ENCODE measurements at regions not wholly inside any gene's neighbourhood (a gene's known extent, or its start where the extent isn't known, plus 50 kb on each side); places are given as distances from the start of the nearest gene placed in this dataset.
"Not testable (repeated sequence)": the region's sequence is repeated elsewhere in the genome, so short reads cannot be mapped to it uniquely, and the experiment has no call there.

DNA sequence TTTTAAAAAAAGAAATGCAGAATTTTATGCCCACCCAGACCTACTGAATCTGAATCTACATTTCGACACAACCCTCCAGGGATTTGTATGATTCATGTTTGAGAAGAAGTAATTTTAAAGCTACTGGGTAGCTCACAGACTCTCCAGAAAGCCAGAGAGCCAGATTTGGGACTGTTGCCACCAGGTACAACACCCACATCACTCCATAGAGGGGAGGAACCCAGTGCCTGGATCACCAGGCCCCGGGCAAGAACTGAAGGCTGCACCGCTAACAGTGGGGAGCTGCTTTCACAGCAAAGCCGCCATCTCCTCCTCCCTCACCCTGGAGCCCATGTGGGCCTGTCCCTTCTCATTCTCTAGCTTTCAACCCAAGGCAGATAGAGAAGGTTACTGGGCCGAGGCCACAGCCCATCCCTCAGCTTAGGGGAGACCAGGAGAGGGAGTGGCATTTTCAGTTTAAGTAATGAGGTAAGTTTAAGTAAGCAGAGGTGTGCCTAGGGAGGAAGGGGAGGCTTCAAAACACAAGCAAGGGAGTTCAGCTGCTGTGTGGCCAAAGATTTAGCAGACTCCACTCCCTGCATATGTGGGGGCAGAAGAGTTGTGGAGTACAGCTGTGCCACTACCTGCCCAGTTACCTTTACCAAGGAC is 109.8 kb downstream of the IL12A start:
- DNase-seq, result no peak

DNA sequence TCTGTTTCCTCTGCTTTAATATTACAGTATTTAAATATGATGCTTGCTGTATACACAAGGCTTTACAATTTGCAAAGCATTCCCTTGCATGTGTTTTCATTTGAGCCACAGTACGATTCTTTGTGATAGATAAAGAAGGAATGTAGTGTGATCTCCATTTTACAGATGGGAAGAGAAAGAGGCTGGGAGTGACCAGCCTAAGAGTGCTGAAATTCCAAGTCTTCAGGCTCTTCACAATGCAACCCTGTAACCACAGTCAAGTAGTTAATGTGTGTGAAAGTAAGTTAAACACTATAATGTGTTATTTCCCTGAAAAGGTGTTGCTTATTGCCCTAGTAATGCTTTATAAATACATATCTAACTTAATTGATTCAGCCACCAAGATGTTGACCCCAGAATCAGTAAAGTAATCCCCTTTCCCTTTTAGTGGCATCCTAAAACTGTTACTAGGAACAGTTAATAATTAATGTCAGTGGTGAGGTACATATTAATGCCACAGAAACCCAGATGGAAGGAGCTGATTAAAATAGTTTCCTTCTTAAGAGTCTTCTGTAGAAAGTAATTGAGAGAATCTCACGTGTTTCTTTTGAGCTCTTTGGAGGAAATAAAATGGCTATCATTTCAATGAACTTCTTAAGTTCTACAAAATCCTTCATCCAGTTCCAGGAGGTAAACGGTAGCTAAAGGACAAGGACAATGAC is 110.4 kb downstream of the IL12A start:
- no peak for DNase-seq

DNA sequence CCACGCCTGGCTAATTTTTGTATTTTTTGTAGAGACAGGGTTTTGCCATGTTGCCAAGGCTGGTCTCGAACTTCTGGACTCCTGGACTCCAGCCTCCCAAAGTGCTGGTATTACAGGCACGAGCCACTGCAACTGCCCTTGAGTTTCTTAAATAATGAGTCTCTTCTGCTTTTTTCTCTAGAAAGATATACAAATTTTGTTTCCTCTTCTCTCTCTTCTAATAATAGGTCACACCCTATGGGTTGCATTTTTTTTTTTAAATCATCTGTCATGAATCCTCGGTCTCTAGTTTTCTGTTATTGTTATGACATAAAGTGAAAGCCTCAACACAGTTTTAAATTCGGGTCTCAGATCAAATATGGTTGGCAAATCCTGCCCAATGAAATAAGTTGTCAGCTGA is 111.2 kb downstream of the IL12A start:
- no peak for DNase-seq

DNA sequence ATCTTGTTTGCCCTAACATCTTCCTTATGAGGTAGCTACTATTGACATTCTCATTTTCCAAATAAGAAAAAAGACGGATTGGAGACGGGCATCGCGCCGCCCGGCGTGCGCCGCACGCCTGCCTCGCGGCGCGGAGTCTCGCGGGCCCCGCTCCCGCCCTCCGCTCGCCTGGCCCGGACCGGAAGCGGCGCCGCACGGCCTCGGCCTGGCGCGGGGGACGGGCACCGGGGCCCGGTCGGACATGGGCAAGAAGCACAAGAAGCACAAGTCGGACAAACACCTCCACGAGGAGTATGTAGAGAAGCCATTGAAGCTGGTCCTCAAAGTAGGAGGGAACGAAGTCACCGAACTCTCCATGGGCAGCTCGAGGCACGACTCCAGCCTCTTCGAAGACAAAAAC is 112.0 kb downstream of the IL12A start:
- DNase-seq, result no peak

DNA sequence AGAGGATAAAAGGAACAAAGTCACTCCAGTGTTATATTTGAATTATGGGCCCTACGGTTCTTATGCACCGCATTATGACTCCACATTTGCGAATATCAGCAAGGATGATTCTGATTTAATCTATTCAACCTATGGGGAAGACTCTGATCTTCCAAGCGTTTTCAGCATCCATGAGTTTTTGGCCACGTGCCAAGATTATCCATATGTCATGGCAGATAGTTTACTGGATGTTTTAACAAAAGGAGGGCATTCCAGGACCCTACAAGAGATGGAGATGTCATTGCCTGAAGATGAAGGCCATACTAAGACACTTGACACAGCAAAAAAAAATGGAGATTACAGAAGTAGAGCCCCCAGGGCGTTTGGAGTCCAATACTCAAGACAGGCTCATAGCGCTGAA is 113.4 kb downstream of the IL12A start:
- DNase-seq, result not testable (repeated sequence)

DNA sequence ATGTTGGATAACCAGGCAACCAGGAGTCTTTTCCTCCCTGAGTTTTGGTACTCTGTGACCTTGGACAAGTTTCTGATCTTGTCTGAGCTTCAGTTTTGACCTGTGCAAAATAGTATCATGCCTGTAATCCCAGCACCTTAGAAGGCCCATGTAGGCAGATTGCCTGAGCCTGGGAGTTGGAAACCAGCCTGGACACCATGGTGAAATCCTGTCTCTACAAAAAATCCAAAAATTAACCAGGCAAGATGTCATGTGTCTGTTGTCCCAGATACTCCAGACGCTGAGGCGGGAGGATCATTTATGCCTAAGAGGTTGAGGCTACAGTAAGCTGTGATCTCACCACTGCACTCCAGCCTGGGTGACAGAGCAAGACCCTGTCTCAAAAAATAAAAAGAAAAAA is 114.8 kb downstream of the IL12A start:
- DNase-seq, result peak in 2 of 14 donors; percentile 13 to 85

DNA sequence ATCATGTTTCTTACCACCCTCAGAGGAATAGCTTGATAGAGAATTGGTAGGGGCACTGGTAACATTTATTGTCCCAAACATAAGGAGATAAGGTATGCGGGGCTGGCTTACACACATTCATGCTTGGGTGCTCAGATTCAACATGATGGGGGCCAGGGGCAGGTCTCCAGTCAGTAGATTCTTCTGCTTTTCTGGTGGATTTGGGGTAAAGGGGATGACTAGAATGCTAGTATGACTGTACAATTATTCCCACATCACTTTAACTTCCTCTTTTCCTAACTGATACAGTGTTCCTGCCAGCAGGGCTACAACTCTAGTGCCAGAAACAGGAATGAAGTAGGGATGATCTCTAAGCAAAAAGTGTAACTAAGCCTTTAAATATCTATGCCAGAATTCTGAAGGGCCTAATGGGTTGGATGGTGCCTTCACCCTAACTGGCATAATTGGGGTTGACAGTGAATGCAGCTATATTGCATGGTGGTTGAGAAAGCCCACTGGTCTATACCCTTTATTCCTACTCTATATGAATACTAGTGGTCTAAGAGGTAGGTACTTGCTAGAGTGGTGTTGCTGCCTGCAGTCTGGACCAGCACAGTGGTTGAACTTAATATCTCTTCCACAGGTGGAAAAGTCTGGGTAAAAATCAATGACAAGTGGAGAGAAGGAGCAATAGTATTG is 117.4 kb downstream of the IL12A start:
- DNase-seq, result no peak

DNA sequence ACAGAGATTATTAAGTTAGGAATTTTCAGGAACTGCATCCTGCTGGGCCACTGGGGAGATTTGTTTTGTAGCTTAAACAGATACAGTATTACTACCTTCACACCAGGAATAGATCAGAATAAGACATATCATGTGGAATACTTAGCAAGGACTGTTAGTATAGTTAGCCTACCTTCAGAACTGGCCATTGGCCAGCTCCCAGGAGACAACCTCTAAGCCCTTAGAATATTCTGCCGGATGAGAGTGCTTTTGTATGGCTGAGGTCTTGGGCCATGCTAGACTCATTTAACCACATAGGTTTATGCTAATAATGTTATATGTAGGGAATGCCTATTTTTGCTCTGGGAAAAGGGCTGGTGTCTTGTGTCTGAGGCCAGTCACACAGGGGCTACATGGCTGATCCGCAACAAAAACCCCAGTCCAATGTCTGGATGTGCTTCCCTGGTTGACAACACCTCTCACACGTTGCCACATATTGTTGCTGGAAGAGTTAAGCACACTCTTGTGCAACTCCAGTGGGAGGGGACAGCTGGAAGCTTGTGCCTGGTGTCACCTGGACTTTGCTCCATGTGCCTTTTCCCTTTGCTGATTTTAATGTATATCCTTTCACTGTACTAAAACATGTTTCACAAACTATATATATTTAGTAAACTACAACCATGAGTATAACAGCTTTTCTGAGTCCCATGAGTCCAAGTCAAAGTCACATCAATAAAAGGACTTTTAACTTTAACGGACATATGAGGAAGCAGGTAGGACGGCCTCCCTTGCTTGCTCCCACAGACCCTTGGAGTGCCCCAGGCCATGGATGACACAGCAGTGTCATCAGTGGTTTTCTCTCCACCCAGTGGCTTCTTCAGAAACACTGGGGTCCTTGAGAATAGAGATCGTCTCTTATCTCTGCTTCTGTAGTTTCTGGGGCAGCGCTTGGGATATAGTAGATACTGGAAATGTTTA is 118.0 kb upstream of the C3orf80 start:
- DNase-seq, result no peak

DNA sequence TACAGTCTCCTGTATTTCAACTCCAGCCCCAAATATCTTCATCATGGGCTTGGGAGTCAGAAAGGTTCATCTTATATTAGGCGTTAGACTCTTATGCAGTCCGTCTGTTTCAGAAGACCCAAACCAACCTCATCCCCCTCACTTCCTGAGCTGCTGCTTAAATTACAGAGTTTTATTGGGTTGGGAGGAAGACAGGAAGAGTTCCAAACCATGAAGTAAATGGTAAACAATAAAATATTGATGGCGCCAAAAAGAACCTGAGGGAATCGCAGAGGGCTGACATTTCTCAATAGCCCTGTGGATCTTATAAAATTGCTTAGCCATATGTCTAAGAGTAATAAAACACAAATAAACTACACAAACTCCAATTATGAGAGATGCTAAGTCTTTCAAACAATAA is 116.9 kb upstream of the C3orf80 start:
- no peak for DNase-seq

DNA sequence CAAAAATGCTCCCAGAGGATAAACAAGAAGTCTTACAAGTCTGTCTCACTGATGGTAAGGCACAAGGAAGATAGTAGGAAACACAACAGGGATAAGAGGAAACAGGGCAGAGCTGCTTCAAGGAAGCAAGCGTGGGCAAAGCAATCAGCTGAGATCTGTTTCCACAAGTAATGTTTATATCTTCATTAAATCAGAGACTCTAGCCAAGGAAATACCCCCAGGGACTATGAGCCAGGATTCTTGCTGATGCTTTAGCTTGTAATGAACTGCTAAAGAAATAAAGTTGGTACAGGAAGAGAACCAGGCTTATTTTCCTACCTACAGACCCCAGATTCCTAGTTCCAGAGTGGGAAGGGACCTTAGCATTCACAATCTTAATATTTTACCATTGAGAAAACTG is 112.7 kb upstream of the C3orf80 start:
- DNase-seq, result no peak

DNA sequence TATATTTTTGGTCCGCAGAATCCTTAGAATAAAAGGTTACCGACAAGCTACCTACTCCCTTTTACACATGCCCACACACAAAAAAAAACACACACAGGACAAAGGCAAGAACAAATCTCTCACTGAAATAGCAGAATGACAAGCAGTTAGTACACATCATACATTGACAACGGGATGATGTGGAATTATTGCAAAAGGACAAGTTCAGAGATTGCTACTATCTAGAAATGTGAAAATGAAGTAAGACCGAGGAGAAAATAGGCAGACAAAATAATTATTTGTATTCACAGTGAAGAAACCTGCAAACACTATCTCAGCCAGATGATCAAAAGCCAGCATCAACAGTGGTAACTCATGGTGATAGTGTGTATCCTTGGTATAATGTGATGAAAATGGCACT is 112.2 kb upstream of the C3orf80 start:
- DNase-seq, result no peak

DNA sequence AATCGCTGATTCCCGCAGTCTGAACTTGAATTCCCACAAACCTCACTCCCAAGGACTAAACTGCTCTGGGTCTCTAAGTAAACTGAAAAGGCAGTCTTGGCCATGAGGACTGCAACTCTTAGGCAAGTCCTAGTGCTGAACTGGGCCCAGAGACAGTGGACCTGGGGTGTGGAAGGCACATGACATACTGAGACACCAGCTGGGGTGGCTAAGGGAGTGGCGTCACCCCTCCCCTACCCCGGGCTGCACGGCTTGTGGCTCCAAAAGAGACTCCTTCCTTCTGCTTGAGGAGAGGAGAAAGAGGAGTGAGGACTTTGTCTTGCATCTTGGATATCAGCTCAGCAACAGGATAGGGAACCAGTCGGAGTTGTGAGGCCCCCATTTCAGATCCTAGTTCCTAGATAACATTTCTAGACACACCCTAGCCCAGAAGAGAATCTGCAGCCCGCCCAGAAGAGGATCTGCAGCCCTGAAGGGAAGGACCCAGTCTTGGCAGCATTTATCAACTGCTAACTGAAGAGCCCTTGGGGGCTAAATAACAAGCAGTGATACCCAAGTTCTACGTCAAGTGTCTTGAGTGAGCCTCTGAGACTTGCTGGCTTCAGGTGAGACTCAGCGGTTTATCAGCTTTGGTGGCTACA is 110.7 kb upstream of the C3orf80 start:
- no peak for DNase-seq

DNA sequence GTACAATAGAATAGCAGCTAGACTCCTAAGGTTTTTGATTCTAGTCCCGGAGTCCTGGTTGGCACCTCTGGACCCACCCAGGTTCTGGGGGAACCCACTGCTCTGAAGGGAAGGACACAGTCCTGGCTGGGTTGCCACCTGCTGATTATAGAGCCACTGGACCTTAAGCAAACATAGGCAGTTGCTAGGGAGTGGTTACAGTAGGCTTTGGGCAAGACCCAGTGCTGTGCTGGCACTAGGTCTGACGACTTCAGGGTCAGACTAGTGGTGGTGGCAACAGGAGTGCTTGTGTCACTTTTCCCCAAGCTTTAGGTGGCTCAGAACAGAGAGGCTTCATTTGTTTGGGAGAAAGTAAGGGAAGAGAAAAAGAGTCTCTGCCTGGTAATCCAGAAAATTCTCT is 109.8 kb upstream of the C3orf80 start:
- DNase-seq, result no peak

DNA sequence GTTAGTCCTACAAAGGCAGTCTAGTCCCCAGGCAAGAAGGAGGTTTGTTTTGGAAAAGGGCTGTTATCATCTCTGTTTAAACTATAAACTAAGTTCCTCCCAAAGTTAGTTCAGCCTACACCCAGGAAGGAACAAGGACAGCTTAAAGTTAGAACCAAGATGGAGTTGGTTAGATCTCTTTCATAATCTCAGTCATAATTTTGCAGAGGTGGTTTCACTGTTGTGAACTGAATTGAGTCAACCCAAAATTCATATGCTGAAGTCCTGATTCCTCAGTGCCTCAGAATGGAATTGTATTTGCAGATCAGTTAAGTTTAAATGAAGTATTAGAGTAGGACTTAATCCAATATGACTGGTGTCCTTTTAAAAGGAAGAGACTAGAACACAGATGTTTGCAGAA is 101.0 kb upstream of the C3orf80 start:
- no peak for DNase-seq

DNA sequence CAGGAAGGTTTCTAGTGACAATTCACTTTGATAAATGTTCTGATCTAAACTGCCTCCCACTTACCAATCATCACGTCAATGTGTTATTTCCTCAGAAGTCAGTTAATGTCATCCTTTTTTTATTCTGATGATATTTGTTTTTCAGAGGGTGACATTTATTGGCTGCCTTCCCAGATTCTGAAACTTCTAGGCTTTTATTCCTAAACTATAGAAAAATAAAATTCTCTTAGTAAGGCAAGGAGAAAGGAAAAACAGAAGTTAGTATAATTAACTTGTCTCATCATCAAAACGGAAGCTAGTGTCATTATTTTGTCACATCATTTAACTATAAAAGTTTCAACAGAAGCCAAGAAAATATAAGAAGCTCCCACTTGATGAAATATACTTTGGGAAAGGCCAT is 100.0 kb upstream of the C3orf80 start:
- no peak for DNase-seq

DNA sequence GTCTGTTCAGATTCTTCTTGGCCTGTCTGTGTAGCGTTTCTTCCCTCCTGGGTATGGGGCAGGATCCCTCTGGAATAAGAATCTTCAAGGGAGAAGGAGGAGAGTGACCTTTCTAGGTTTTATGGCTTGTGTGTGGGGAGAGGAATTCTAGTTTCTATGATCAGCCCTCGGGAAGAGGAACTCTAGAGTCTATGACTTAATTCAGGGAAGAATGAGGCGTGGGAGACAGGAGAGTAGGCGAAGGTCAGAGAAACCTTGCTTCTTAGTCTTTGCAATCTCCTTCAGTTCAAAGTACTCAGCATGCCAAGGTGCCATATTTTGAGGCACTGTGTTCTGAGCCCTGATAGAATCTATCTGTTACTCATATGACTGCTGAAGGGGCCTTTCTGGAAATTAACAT is 99.2 kb upstream of the C3orf80 start:
- DNase-seq, result no peak

DNA sequence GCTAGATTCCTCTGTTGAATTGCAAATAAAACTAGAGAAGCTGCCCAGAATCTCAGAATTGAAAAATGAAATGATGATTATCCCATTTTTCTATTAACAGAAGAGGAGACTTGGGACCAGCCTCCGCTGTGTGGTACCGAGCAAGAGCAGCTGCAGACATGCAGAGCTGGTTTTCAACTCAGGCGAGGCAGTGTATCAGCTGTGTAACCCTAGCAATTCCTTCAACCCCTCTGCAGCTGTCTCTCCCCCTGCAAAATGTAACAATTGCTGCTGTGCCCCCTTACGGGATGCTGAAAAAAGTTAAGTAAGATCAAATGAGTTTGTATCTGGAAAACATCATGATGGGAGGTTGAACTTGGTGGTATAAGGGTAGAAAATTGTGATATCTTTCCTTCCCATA is 98.5 kb upstream of the C3orf80 start:
- DNase-seq, result no peak

DNA sequence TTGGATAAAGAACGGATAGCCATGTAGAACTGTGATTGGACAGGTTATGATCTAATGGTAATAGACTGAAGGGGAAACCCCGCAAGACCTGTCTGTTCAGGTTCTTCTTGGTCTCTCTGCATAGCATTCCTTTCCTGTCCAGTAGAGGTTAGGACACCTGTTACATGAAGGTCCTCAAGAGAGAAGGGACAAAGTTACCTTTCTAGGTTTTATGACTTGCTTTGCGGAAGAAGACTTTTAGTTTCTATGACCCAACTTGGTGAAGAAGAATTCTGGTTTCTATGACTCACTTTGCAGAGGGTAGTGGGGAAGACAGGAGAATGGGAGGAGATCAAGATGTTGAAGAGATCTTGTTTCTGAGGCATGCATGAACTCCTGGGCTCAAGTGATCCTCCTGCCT is 97.9 kb upstream of the C3orf80 start:
- no peak for DNase-seq

DNA sequence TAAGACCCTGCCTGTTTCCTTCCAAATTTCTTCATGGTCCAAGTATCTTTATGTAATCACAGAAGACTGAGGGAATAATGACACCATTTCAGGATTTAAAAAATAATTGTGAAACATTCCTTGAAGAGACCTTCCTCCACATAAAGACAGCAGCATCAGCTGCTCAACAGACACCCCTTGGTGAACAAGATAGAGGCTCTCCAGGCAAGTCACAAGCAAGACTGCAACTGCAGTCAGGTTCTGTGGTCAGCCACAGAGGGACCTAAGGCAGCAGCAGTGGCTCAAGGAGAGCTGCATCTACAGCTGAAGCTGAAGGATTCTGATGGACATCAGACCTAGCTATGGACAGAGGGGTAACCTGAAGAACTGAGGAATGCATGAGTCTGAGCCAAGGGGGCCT is 97.2 kb upstream of the C3orf80 start:
- DNase-seq, result no peak

DNA sequence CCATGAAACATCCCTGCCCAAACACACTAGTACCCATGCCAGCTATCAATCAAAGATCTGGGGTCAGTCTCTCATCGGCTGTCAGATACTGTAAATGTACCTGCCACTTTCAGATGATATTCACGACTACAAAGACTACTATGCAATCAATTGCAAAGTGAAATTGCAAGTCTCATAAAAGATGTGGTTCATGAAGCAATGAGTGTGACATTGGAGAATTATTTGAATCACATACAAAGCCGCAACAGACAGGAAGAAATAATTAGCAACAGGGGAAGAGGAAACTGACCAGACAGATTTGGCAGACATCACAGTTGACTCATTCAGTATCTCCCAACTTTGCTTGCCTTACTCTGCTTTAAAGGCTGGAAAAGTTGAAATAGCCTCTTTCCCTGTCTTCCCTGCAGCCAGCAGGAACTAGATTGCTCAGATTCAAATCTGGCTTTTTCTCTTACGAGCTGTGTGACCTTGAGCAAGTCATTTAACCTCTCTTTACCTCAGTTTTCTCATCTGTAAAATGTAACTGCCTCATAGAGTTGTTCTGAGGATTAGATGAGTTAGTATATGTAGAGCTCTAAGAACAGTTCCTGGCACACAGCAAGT is 95.7 kb upstream of the C3orf80 start:
- DNase-seq, result no peak

DNA sequence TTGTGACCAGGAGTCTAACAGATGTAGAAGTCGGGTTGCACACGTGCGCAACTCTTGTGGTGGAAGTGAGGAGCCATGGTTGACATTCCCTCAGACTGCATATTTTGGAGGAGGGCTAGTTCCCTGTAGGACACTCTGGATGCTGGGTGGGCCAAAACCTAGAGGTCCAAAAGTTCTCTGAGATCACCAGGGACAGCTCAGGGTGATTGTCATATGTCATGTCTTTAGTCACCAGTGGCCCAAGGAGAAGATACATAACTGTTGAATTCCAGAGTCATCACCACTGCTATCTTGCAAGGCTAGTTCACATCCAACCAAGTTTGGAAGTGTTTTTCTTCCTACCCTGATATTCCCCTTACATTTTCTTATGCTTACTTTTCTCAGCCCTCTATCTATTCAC is 95.2 kb upstream of the C3orf80 start:
- no peak for DNase-seq

DNA sequence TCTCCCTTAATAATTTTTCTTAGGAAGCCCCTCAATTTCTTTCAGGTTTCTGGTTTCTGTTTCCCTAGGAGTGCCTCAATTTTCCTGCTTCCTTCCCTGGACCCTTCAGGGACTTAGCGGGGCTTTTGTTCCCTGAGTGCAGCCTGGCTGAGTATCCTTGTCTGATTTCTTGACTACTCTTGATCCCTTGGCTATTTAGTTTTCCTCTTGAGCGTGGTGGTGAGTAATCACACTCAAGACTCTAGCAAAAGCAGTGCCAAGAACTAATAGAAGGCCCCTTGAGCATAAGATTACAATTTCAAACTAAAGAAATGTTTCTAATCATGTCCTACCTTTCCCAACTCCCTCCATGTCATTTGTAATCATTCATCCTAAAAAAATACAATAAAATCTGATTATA is 94.3 kb upstream of the C3orf80 start:
- DNase-seq, result no peak
